Mesenchymal stem cell (in vitro differentiated cells and primary cell): ENCODE measurements at regions not wholly inside any gene's neighbourhood (a gene's known extent, or its start where the extent isn't known, plus 50 kb on each side); places are given as distances from the start of the nearest gene placed in this dataset.

Experiments
- DNase-seq: peaks from one replicate; pipeline ENCODE4 v3.0.0-alpha.2; 2013
- H2AFZ ChIP-seq: one replicate; pipeline ENCODE4 v1.6.1; 2013; ENCODE audit warnings: low read depth, mild to moderate bottlenecking, control low read depth, inconsistent platforms, low read length, moderate library complexity
- H2AK5ac ChIP-seq: 2 replicates; pipeline ENCODE4 v1.6.1; 2013; ENCODE audit warnings: low read length, moderate library complexity, mild to moderate bottlenecking, inconsistent platforms; ENCODE audit not compliant: severe bottlenecking
- H2BK120ac ChIP-seq: one replicate; pipeline ENCODE4 v1.6.1; 2013; ENCODE audit warnings: low read depth, mild to moderate bottlenecking, inconsistent platforms, low read length, moderate library complexity
- H2BK12ac ChIP-seq, 2 experiments: one replicate each; pipeline ENCODE4 v1.6.1; 2013; ENCODE audit warnings: inconsistent platforms in 2 of 2, low read length in 2 of 2, mild to moderate bottlenecking in 2 of 2, moderate library complexity in 2 of 2, control low read depth in 1 of 2
- H2BK15ac ChIP-seq: one replicate; pipeline ENCODE4 v1.6.1; 2013; ENCODE audit warnings: mild to moderate bottlenecking, low read depth, inconsistent platforms; ENCODE audit not compliant: poor library complexity, severe bottlenecking
- H2BK5ac ChIP-seq: 2 replicates; pipeline ENCODE4 v1.6.1; 2013; ENCODE audit warnings: low read depth, mild to moderate bottlenecking, low read length, control low read depth, inconsistent platforms; ENCODE audit not compliant: poor library complexity, severe bottlenecking
- H3K14ac ChIP-seq, 2 experiments: one replicate each; pipeline ENCODE4 v1.6.1; 2013; ENCODE audit warnings: inconsistent platforms in 2 of 2, low read length in 2 of 2, control low read depth in 1 of 2, mild to moderate bottlenecking in 1 of 2, moderate library complexity in 1 of 2
- H3K18ac ChIP-seq, 2 experiments: one replicate each; pipeline ENCODE4 v1.6.1; 2013; ENCODE audit warnings: inconsistent platforms in 2 of 2, low read length in 2 of 2, control low read depth in 1 of 2, low read depth in 1 of 2, mild to moderate bottlenecking in 1 of 2
- H3K23ac ChIP-seq, 2 experiments: one replicate each; pipeline ENCODE4 v1.6.1; 2013; ENCODE audit warnings: inconsistent platforms in 2 of 2, low read length in 2 of 2, mild to moderate bottlenecking in 2 of 2, moderate library complexity in 2 of 2, control low read depth in 1 of 2
- H3K27ac ChIP-seq: 2 replicates; pipeline ENCODE4 v1.5.1; 2013; ENCODE audit warnings: mild to moderate bottlenecking, moderate library complexity, low read length, control low read depth, inconsistent platforms; ENCODE audit not compliant: poor library complexity, severe bottlenecking
- H3K27me3 ChIP-seq, 2 experiments: 2 replicates each; pipeline versions ENCODE4 v1.6.1 to v1.7.0; 2013; ENCODE audit warnings: low read length in 2 of 2, mild to moderate bottlenecking in 2 of 2, moderate library complexity in 2 of 2, control low read depth in 1 of 2, inconsistent platforms in 1 of 2; ENCODE audit not compliant: control insufficient read depth in 1 of 2, insufficient read depth in 1 of 2
- H3K36me3 ChIP-seq, 2 experiments: 2 replicates each; pipeline versions ENCODE4 v1.6.1 to v1.7.0; 2013; ENCODE audit warnings: low read length in 2 of 2, control low read depth in 1 of 2, inconsistent platforms in 1 of 2, low read depth in 1 of 2, mild to moderate bottlenecking in 1 of 2; ENCODE audit not compliant: insufficient read depth in 2 of 2, control insufficient read depth in 1 of 2
- H3K4ac ChIP-seq, 2 experiments: one replicate each; pipeline ENCODE4 v1.6.1; 2013; ENCODE audit warnings: inconsistent platforms in 2 of 2, low read length in 2 of 2, mild to moderate bottlenecking in 2 of 2, moderate library complexity in 2 of 2, control low read depth in 1 of 2, low read depth in 1 of 2
- H3K4me1 ChIP-seq: 2 replicates; pipeline ENCODE4 v1.6.1; 2013; ENCODE audit warnings: low read depth, low read length, control low read depth; ENCODE audit not compliant: control insufficient read depth, insufficient read depth
- H3K4me2 ChIP-seq: 2 replicates; pipeline ENCODE4 v1.6.1; 2013; ENCODE audit warnings: low read length, mild to moderate bottlenecking, inconsistent platforms; ENCODE audit not compliant: poor library complexity, severe bottlenecking
- H3K4me3 ChIP-seq, 2 experiments: 2 replicates each; pipeline versions ENCODE4 v1.5.1 to v1.7.0; 2013; ENCODE audit warnings: low read length in 2 of 2, mild to moderate bottlenecking in 2 of 2, control low read depth in 1 of 2, low read depth in 1 of 2; ENCODE audit not compliant: insufficient read depth in 1 of 2
- H3K79me1 ChIP-seq: replicated peaks from 2 replicates; pipeline ENCODE4 v1.6.1; 2013; ENCODE audit warnings: mild to moderate bottlenecking, control low read depth, low read length, inconsistent platforms; ENCODE audit not compliant: poor library complexity, severe bottlenecking
- H3K9ac ChIP-seq: 2 replicates; pipeline ENCODE4 v1.7.0; 2013; ENCODE audit warnings: mild to moderate bottlenecking, low read length, moderate library complexity
- H3K9me3 ChIP-seq: 2 replicates; pipeline ENCODE4 v1.7.0; 2013; ENCODE audit warnings: mild to moderate bottlenecking, low read length; ENCODE audit not compliant: control insufficient read depth
- H4K8ac ChIP-seq: one replicate; pipeline ENCODE4 v1.6.1; 2013; ENCODE audit warnings: inconsistent platforms, mild to moderate bottlenecking, low read length, moderate library complexity
- H4K91ac ChIP-seq: one replicate; pipeline ENCODE4 v1.6.1; 2013; ENCODE audit warnings: mild to moderate bottlenecking, low read length, inconsistent platforms
- WGBS: methylation state at CpG from one replicate; pipeline ENCODE4 v1.1.7; 2013; ENCODE audit warnings: mixed read lengths; 5-methylcytosine and 5-hydroxymethylcytosine counted together

- no peaks in the 10 kb centered on the region for H3K9me3 ChIP-seq
- H3K27me3 ChIP-seq: no peaks in the 10 kb centered on the region
- H2AFZ ChIP-seq: no peak overlapping the region
- no peak overlapping the region for H3K9ac ChIP-seq
- H3K23ac ChIP-seq: no peak overlapping the region
- no peaks in the 10 kb centered on the region for H3K36me3 ChIP-seq
- H3K79me1 ChIP-seq: no peaks in the 10 kb centered on the region
- no peak overlapping the region for H3K14ac ChIP-seq
- 98% methylated on average over 4 of the region's 4 CpGs for WGBS
- no peak overlapping the region for H2BK12ac ChIP-seq
- no peak overlapping the region for H2BK120ac ChIP-seq
- no peak for DNase-seq
- H4K8ac ChIP-seq: no peak overlapping the region
- no peak overlapping the region for H3K18ac ChIP-seq
- H4K91ac ChIP-seq: no peak overlapping the region
- no peak overlapping the region for H2AK5ac ChIP-seq
- no peak overlapping the region for H3K27ac ChIP-seq
- no peak overlapping the region for H3K4ac ChIP-seq
- no peak overlapping the region for H3K4me3 ChIP-seq
- H3K4me2 ChIP-seq: no peak overlapping the region
- no peak overlapping the region for H2BK5ac ChIP-seq
- H3K4me1 ChIP-seq: no peaks in the 10 kb centered on the region
- H2BK15ac ChIP-seq: no peak overlapping the region
Observed at GRCh38 chr18:29457316-29457889, 1280.5 kb upstream of the CDH2 start.

DNA sequence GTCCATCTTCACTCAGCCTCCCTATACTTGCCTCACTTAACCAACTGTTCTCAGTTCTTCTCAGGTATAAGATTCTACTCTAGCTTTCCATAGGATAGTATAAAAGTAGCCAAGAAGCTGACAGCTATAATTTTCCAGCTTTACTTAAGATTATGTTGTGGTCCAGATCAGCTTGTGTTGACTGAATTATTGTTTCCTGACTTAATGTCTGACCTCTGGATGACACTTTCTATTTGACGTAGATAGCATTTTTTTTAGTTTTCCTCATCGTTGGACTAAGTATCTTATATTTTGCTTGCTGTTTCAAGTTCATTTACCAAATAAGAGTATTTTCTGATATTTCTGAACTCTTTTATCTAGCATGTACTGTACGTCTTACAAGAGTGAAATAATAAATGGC is 1272.5 kb upstream of the CDH2 start:
- H2AFZ ChIP-seq: no peak overlapping the region
- no peak overlapping the region for H2BK12ac ChIP-seq
- no peaks in the 10 kb centered on the region for H3K79me1 ChIP-seq
- H2AK5ac ChIP-seq: no peak overlapping the region
- H3K4me1 ChIP-seq: no peaks in the 10 kb centered on the region
- H2BK120ac ChIP-seq: no peak overlapping the region
- no peak overlapping the region for H3K18ac ChIP-seq
- no peak overlapping the region for H2BK15ac ChIP-seq
- no peak overlapping the region for H4K8ac ChIP-seq
- H3K4me2 ChIP-seq: no peak overlapping the region
- H3K36me3 ChIP-seq: no peaks in the 10 kb centered on the region
- no peak overlapping the region for H3K23ac ChIP-seq
- peak; percentile 38 for DNase-seq
- H3K14ac ChIP-seq: no peak overlapping the region
- no peak overlapping the region for H3K4me3 ChIP-seq
- no peak overlapping the region for H4K91ac ChIP-seq
- H3K9me3 ChIP-seq: no peaks in the 10 kb centered on the region
- no peak overlapping the region for H2BK5ac ChIP-seq
- H3K27me3 ChIP-seq: no peaks in the 10 kb centered on the region
- no peak overlapping the region for H3K27ac ChIP-seq
- no peak overlapping the region for H3K4ac ChIP-seq
- no peak overlapping the region for H3K9ac ChIP-seq
- no CpG with 5 or more reads among the region's 3 CpGs for WGBS

DNA sequence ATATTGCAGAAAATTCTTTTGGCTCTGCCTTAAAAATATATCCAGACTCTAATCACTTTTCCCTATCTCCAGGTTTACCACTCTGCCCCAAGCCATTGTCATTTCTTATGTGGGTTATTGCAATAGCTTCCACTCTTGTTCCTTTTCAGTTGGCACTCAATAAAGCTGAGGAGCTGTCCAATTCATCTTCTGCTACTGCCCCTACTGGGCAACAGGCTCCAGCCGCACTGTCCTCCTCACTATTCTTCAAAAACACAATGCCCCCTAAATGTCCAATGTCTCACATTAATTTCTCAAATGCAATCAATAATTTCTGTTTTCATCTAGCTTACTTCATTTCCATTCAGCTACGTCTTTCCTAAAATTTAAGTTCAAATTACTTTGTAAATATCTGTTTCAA is 1262.5 kb upstream of the CDH2 start:
- H2BK12ac ChIP-seq: no peak overlapping the region
- H3K79me1 ChIP-seq: no peaks in the 10 kb centered on the region
- no peak overlapping the region for H3K9ac ChIP-seq
- no peak overlapping the region for H2BK5ac ChIP-seq
- H2AK5ac ChIP-seq: no peak overlapping the region
- H3K18ac ChIP-seq: no peak overlapping the region
- H3K4ac ChIP-seq: no peak overlapping the region
- no peak overlapping the region for H2BK15ac ChIP-seq
- no peak overlapping the region for H3K27ac ChIP-seq
- H3K9me3 ChIP-seq: peaks cover 3% of the 10 kb centered on the region
- no peaks in the 10 kb centered on the region for H3K36me3 ChIP-seq
- no peaks in the 10 kb centered on the region for H3K27me3 ChIP-seq
- no peak overlapping the region for H3K4me2 ChIP-seq
- H3K14ac ChIP-seq: no peak overlapping the region
- no peak overlapping the region for H4K91ac ChIP-seq
- no peak overlapping the region for H3K4me3 ChIP-seq
- H2AFZ ChIP-seq: no peak overlapping the region
- H3K23ac ChIP-seq: no peak overlapping the region
- no peak overlapping the region for H4K8ac ChIP-seq
- no peak overlapping the region for H2BK120ac ChIP-seq
- 91% methylated on average over 2 of the region's 2 CpGs for WGBS
- DNase-seq: no peak
- H3K4me1 ChIP-seq: no peaks in the 10 kb centered on the region

DNA sequence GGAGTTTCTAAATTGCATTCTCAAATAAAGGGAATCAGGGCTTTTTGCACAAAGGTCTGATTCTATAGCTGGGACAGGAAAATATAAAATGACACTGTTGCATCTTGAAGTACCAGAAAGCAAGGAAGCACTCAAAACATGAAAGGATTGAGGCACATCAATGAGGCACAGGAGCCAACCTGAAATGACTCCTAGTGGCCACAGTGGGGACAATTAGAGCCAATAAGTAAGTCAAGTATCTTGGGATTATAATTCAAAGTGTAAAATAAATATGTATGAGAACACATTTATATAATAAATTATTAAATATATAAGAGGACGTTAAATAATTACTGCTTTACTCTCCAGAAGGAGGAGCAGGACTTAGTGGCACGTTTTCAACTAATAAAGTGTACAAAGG is 1259.5 kb upstream of the CDH2 start:
- no peak for DNase-seq
- Histone ChIP-seq H2BK5ac (no peak overlapping the region), H3K18ac (no peak overlapping the region), H2BK12ac (no peak overlapping the region), H2AFZ (no peak overlapping the region), H3K9ac (no peak overlapping the region), H2AK5ac (no peak overlapping the region), H3K4me3 (no peak overlapping the region), H3K27me3 (no peaks in the 10 kb centered on the region), H3K9me3 (peaks cover 14% of the 10 kb centered on the region), H3K14ac (no peak overlapping the region), H4K91ac (no peak overlapping the region), H2BK120ac (no peak overlapping the region), H4K8ac (no peak overlapping the region), H3K27ac (no peak overlapping the region), H3K79me1 (no peaks in the 10 kb centered on the region), H3K23ac (no peak overlapping the region), H3K4me1 (no peaks in the 10 kb centered on the region), H3K36me3 (no peaks in the 10 kb centered on the region), H2BK15ac (no peak overlapping the region), H3K4me2 (no peak overlapping the region), H3K4ac (no peak overlapping the region)
- no CpG with 5 or more reads among the region's 2 CpGs for WGBS
